NCI-H748 treated with DMSO at 0.1 percent for 48 hours (cell line): ENCODE measurements at regions not wholly inside any gene's neighbourhood (a gene's known extent, or its start where the extent isn't known, plus 50 kb on each side); places are given as distances from the start of the nearest gene placed in this dataset.

Experiments used
- DNase-seq: peaks from one replicate; lab custom pipeline; 2025; lab: John Stamatoyannopoulos, UW

- no peak for DNase-seq
Observed at GRCh38 chr12:58268069-58268468, 326.7 kb downstream of the ATP23 start.

- DNase-seq: no peak
Observed at GRCh38 chr12:58269476-58269875, 328.1 kb downstream of the ATP23 start.

DNA sequence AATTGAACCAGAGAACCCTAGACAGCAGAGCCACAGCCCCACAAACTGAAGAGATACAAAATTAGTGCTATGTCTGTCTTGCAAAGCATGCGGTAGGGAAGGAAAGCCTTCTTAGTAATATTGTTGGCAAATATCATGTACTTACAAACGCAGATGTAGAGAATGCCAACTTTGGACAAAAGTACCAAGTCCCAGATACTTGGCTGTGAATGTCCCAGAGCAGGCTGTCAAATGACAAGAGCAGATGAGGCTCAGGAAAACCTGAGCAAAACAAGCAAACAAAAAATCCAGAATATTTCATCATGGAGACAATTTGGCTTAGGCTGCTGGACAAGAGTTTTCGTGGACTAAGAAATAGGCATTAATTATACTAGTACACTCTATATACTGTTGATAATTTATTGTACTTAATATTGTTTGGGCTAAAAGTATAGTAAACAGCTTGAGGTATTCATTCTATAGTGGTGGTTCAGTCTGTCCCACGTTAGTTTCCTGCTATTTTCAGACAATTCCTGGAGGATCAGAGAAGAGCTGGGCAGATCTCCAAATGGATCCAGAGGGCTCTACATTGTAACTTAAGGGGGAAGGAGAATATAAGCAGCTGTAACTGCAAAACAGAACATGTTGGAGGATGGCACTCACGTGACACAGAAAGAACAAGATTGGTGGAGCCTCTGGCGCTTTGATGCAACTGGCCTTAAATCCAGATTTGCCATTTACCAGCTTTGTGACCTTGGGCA is 329.8 kb downstream of the ATP23 start:
- DNase-seq: no peak

GRCh38 chr12:58272461-58272860 is 331.1 kb downstream of the ATP23 start:
- no peak for DNase-seq

DNA sequence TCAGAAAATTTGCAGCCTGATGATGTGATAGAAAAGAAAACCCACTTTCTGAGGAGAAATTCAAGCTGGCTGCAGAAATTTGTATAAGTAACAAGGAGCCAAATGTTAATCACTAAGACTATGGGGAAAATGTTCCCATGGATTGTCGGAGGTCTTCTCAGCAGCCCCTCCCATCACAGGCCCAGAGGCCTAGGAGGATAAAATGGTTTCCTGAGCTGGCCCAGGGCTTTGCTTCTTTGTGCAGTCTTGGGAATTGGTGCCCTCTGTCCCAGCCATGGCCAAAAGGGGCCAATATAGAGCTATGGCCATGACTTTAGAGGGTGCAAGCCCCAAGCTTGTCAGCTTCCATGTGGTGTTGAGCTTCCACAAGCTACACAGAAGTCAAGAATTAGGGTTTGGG is 335.9 kb downstream of the ATP23 start:
- no peak for DNase-seq

DNA sequence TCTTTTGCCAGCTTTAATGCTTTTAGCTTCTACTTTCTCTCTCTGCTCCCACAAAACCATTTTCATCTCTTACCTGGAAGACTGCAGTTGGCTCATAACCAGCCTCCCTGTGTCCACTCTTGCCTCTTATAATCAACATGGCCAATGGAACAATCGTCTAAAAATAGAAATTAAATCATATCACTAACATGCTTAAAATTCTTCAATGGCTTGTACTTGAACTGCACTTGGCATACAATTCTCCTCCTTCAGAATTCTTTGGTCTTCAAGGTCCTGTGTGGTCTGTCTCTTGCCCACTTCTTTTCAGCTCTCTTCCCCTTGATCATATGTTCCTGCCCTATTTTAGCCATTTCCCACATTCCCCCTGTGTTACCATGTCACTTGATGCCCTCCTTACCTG is 342.2 kb downstream of the ATP23 start:
- DNase-seq: no peak

DNA sequence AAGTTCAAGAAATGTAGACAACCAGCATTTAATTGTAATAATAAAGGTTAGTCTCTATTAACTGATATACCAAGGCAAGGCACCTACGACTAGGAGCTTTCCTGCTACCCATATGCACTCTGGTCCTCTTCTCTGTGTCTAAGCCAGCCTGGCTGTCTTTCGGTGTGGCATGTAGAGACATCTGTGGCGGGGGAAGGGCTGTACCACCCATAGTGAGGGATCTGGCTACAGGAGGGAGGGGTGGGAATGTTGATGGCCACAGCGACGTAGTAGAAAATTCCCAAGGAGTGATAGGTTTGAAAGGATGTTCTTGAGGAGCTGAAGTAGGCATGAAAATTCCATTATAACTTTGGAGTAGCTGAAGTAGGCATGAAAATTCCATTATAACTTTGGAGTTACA is 344.2 kb downstream of the ATP23 start:
- DNase-seq: no peak

GRCh38 chr12:58286353-58286752 is 345.0 kb downstream of the ATP23 start:
- no peak for DNase-seq

GRCh38 chr12:58288190-58288589 is 346.8 kb downstream of the ATP23 start:
- DNase-seq: no peak

- DNase-seq: no peak
Observed at GRCh38 chr12:58291106-58291505, 349.7 kb downstream of the ATP23 start.

DNA sequence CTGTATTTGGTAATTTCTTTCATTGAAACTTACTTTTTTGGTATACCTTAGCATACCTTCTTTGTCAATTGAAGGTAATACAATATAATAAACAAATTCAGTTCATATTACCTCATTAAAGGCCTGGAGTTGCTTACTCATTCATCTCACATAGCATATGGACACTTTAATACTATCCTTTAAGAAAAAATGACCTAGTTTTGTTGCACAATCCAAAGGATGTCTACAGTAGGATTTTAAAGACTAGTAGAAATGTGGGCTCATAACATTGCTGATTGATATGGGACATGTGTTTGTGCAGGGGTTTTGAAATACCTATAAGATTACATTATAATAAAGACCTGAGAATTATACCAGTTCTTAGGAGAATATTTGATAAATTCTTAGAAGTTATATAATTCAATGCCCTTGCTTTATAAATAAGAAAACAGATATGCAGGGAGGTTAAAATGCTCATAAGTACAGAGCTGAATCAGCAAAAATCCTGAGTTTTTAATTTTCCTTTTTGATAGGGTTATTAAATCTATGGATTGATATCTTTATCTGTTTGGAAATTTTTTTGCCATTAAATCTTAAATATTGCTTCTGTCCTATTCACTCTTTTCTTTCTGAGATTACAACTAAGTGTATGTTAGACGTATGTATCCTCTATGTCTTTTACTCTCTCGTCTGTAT is 352.1 kb downstream of the ATP23 start:
- no peak for DNase-seq

DNA sequence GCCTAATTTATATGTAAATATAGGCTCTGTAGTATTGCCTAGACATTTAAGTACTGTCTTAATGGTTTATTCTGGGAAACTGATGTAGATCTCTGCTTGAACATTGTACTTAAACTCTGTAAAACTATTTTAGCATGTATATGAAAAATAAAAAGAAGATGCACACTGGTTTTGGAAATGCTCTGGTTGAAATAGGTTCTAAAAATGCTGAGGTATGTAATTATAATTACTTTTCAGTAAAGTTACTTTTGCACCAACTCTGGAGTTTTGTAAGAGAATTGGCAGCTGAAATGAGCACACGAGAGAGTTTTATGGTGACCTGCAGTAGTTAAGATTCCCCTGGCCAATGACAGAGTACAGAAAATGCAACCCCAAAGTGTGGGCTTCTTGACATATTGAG is 353.9 kb downstream of the ATP23 start:
- DNase-seq: no peak

GRCh38 chr12:58296863-58297262 is 355.5 kb downstream of the ATP23 start:
- DNase-seq: no peak

DNA sequence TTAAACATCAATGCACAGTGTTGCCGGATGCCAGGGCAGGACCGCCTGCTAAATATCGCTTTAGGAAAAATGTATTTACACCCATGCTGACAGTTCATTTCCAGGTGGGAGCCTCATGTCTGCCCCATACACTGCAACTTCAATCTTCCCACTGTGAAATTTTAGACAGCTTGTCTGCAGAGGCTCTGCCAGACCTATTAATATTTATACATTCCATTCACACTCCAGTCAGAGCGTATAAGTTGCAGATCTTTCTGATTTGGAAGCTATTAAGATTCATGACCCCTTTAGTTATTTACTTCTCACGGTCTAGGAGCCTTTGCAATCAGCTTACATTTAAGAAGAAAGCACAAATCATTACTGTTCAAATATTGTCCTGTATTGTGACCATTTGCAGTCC is 357.4 kb downstream of the ATP23 start:
- no peak for DNase-seq

DNA sequence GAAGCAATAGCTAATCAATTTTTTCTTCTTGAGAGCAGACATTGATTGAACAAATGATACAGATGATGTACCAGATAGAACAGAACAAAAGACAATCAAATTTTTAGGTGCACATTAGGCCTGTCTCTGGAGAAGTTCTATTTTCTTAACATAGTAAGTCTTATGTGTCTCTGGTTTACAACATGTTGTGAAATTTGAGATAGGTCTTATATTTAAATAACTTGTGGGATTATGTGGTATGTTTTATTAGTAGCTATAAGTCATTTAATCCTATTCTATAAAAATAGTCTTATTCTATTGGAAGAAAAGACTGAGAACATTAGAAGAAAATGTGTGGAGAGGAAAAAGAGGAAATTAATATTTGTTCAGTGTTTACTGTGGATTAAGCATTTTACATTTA is 358.0 kb downstream of the ATP23 start:
- no peak for DNase-seq

- no peak for DNase-seq
Observed at GRCh38 chr12:58301038-58301729, 359.8 kb downstream of the ATP23 start.

- no peak for DNase-seq
Observed at GRCh38 chr12:58301730-58302122, 360.4 kb downstream of the ATP23 start.

DNA sequence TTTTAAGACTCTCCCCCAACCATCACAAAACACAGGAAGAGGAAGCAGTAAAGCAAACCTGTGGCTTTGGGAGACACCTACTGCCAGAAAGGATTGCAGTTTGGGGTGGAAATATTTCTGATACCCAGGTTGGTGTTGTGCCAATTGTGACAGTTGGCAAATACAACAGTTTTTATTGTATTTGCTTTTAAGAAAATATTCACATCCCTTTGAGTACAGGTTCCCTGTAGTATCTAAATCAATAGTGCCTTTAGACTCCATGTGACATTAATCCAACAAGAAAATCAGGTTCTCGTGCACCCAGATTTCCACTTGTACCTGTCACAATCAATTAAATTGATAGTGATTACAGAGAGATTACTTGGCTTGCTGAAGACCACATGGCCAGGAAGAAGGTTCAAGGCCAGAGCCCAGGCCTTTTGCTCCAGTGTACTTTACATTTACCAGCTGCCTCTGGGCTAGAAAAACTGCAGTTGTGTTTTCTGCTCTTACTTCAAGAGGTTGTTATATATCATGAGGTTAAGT is 361.2 kb downstream of the ATP23 start:
- DNase-seq: no peak

DNA sequence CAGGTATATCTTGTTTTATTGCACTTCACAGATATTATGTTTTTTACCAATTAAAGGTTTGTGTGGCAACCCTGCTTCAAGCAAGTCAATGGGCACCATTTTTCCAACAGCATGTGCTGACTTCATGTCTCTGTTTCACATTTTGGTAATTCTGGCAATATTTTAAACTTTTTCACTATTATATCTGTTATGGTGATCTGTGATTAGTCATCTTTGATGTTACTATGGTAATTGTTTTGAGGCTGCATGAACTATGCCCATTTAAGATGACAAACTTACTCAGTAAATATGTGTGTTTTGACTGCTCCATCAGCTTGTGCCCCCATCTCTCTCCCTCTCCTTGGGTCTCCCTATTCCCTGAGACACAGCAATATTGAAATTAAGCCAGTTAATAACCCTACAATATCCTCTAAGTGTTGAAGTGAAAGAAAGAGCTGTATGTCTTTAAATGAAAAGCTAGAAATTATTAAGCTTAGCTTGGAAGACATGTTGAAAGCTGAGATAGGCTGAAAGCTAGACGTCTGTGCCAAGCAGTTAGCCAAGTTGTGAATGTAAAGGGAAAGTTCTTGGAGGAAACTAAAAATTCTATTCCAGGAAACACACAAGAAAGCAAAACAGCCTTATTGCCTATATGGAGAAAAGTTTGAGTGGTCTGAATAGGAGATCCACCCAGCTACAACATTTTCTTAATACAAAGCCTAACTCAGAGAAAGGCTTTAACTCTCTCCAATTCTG is 365.1 kb downstream of the ATP23 start:
- no peak for DNase-seq

- DNase-seq: no peak
Observed at GRCh38 chr12:58309806-58310205, 368.4 kb downstream of the ATP23 start.

GRCh38 chr12:58310368-58310767 is 369.0 kb downstream of the ATP23 start:
- no peak for DNase-seq
